B cell (primary cell): ENCODE measurements at regions not wholly inside any gene's neighbourhood (a gene's known extent, or its start where the extent isn't known, plus 50 kb on each side); places are given as distances from the start of the nearest gene placed in this dataset.

Experiments used
- ATAC-seq: fragments of 200-7000 bp; cut with Tn5 transposase; one replicate; pipeline ENCODE4 v1.10.0; 2021; ENCODE audit warnings: low read depth, mild to moderate bottlenecking, moderate number of reproducible peaks, moderate library complexity
- CTCF ChIA-PET: fragments of 350-600 bp; sonication (Branson Sonifier 250); formaldehyde crosslinking; loops from one replicate; lab custom pipeline; 2021; ENCODE audit warnings: antibody characterized with exemption, inconsistent platforms; lab: Charles Lee
- POLR2A ChIA-PET: fragments of 350-600 bp; sonication (Branson Sonifier 250); formaldehyde crosslinking; loops from one replicate; lab custom pipeline; 2021; ENCODE audit warnings: antibody characterized with exemption; lab: Charles Lee
- DNase-seq: peaks from one replicate; pipeline ENCODE4 v3.0.0; 2013
- H2AFZ ChIP-seq: 2 replicates; pipeline ENCODE4 v1.6.1; 2012; ENCODE audit warnings: mild to moderate bottlenecking, low read depth, low read length; ENCODE audit not compliant: insufficient read depth, poor library complexity, severe bottlenecking
- H3K27ac ChIP-seq, 2 donors: 1 replicate in 1 of 2; 2 replicates in 1 of 2; pipeline ENCODE4 v1.5.1; 2012 to 2013; ENCODE audit warnings: low read length in 2 of 2, mild to moderate bottlenecking in 2 of 2, moderate library complexity in 1 of 2
- H3K27me3 ChIP-seq, 4 experiments: fragments of 200-600 bp in 1 of 4; sonication (generic) in 1 of 4; replicated peaks in 1 of 4; 1 replicate in 2 of 4; 2 replicates in 2 of 4; pipeline versions ENCODE4 v1.6.1 to v1.7.0; 2013 to 2016; ENCODE audit warnings: low read length in 3 of 4, mild to moderate bottlenecking in 2 of 4, mixed read lengths in 1 of 4, moderate library complexity in 1 of 4; ENCODE audit not compliant: insufficient read depth in 4 of 4, control insufficient read depth in 3 of 4; ENCODE audit errors: control extremely low read depth in 1 of 4
- H3K36me3 ChIP-seq, 2 experiments: replicated peaks in 1 of 2; 1 replicate in 1 of 2; 2 replicates in 1 of 2; pipeline versions ENCODE4 v1.6.1 to v1.7.1; 2013; ENCODE audit warnings: low read length in 1 of 2; ENCODE audit not compliant: insufficient read depth in 2 of 2, control insufficient read depth in 1 of 2; ENCODE audit errors: control extremely low read depth in 1 of 2, extremely low read depth in 1 of 2
- H3K4me1 ChIP-seq, 2 donors: fragments of 200-600 bp in 1 of 2; sonication (generic) in 1 of 2; 1 replicate in 1 of 2; 2 replicates in 1 of 2; pipeline versions ENCODE4 v1.5.1 to v1.6.1; 2013 to 2017; ENCODE audit warnings: low read length in 2 of 2; ENCODE audit not compliant: control insufficient read depth in 2 of 2, insufficient read depth in 2 of 2
- H3K4me2 ChIP-seq: replicated peaks from 2 replicates; pipeline ENCODE3; 2012; ENCODE audit warnings: mild to moderate bottlenecking, low read depth, low read length; ENCODE audit not compliant: poor library complexity, severe bottlenecking
- H3K4me3 ChIP-seq, 5 experiments: fragments of 200-600 bp in 1 of 5; sonication (generic) in 1 of 5; 1 replicate in 3 of 5; 2 replicates in 2 of 5; pipeline versions ENCODE4 v1.5.1 to v1.7.0; 2011 to 2016; ENCODE audit warnings: low read length in 4 of 5, mild to moderate bottlenecking in 4 of 5, low read depth in 2 of 5, control low read depth in 1 of 5, moderate library complexity in 1 of 5; ENCODE audit not compliant: insufficient read depth in 1 of 5; ENCODE audit errors: control extremely low read depth in 1 of 5, extremely low read depth in 1 of 5
- H3K79me2 ChIP-seq: fragments of 200-600 bp; sonication (generic); one replicate; pipeline ENCODE4 v1.6.0; 2016; ENCODE audit warnings: low read length; ENCODE audit not compliant: control insufficient read depth, insufficient read depth
- H3K9ac ChIP-seq: fragments of 200-600 bp; sonication (generic); 2 replicates; pipeline ENCODE4 v1.6.1; 2017; ENCODE audit warnings: mild to moderate bottlenecking, low read length, moderate library complexity
- H3K9me3 ChIP-seq, 3 donors: one replicate each; pipeline versions ENCODE4 v1.6.1 to v1.7.1; 2013; ENCODE audit warnings: low read length in 2 of 3; ENCODE audit not compliant: control insufficient read depth in 2 of 3, insufficient read depth in 1 of 3; ENCODE audit errors: control extremely low read depth in 1 of 3
- H4K20me1 ChIP-seq: 2 replicates; pipeline ENCODE4 v1.6.0; 2012; ENCODE audit warnings: mild to moderate bottlenecking, low read length; ENCODE audit not compliant: insufficient read depth, control insufficient read depth, poor library complexity, severe bottlenecking
- H3K27ac Mint-ChIP-seq: one replicate; pipeline ENCODE4 v1.8.0; 2021; ENCODE audit warnings: mixed read lengths
- H3K27me3 Mint-ChIP-seq: one replicate; pipeline ENCODE4 v1.8.0; 2021; ENCODE audit warnings: mixed read lengths
- H3K4me1 Mint-ChIP-seq: one replicate; pipeline ENCODE4 v1.8.0; 2021; ENCODE audit warnings: mixed read lengths
- H3K4me3 Mint-ChIP-seq: one replicate; pipeline ENCODE4 v1.8.0; 2021; ENCODE audit warnings: mixed read lengths
- H3K9me3 Mint-ChIP-seq: one replicate; pipeline ENCODE4 v1.8.0; 2022; ENCODE audit warnings: mixed read lengths; ENCODE audit not compliant: insufficient read depth
- CTCF ChIP-seq: fragments of 200-600 bp; IDR thresholded peaks from one replicate; pipeline ENCODE4 v1.8.0; 2022; ENCODE audit warnings: antibody characterized with exemption, mild to moderate bottlenecking
- EZH2 ChIP-seq: IDR thresholded peaks from 2 replicates; pipeline ENCODE4 v1.6.1; 2012; ENCODE audit warnings: borderline replicate concordance, low read depth, mild to moderate bottlenecking, moderate library complexity, low read length; ENCODE audit not compliant: insufficient read depth, poor library complexity, severe bottlenecking
- WGBS: methylation state at CpG from one replicate; pipeline ENCODE4 v1.1.5; 2013; ENCODE audit warnings: missing lambda C conversion rate; ENCODE audit not compliant: insufficient coverage; 5-methylcytosine and 5-hydroxymethylcytosine counted together
- intact Hi-C: fragments of 100-400 bp; cut with micrococcal nuclease; formaldehyde crosslinking; loops from one replicate; pipeline ENCODE4 v1.10.0; 2022

- Histone ChIP-seq H3K4me1 (no peaks in the 10 kb centered on the region), H3K4me3 (no peak overlapping the region), H3K27me3 (no peaks in the 10 kb centered on the region), H3K9ac (no peak overlapping the region), H3K27ac (no peak overlapping the region), H3K36me3 (no peaks in the 10 kb centered on the region), H3K4me2 (no peak overlapping the region), H4K20me1 (no peaks in the 10 kb centered on the region), H3K79me2 (no peaks in the 10 kb centered on the region), H3K9me3 (no peaks in the 10 kb centered on the region), H2AFZ (no peak overlapping the region)
- Mint-ChIP-seq H3K27me3 (no peaks in the 10 kb centered on the region), H3K4me1 (no peaks in the 10 kb centered on the region), H3K27ac (no peak overlapping the region), H3K4me3 (no peak overlapping the region), H3K9me3 (peaks cover 5% of the 10 kb centered on the region)
- CTCF ChIA-PET: no interaction called here
- TF ChIP-seq CTCF (no peak), EZH2 (no peak)
- WGBS: no CpG with 5 or more reads among the region's 1 CpG
- intact Hi-C loops: no loop called here
- POLR2A ChIA-PET: no interaction called here
- DNase-seq (no peak), ATAC-seq (no peak)
Observed at GRCh38 chr2:123366239-123366837, 658.7 kb upstream of the CNTNAP5 start.

GRCh38 chr2:123370186-123370585, 654.9 kb upstream of the CNTNAP5 start:
- H3K9me3 ChIP-seq: no peaks in the 10 kb centered on the region
- H3K27ac Mint-ChIP-seq: no peak overlapping the region
- TF ChIP-seq CTCF (no peak), EZH2 (no peak)
- H3K4me1 Mint-ChIP-seq: no peaks in the 10 kb centered on the region
- H3K79me2 ChIP-seq: no peaks in the 10 kb centered on the region
- ChIA-PET POLR2A (no interaction called here), CTCF (no interaction called here)
- peaks cover 7% of the 10 kb centered on the region for H3K9me3 Mint-ChIP-seq
- no peak overlapping the region for H3K9ac ChIP-seq
- H2AFZ ChIP-seq: no peak overlapping the region
- H3K4me1 ChIP-seq: no peaks in the 10 kb centered on the region
- no peak overlapping the region for H3K27ac ChIP-seq
- ATAC-seq: no peak
- H3K36me3 ChIP-seq: no peaks in the 10 kb centered on the region
- H3K27me3 Mint-ChIP-seq: no peaks in the 10 kb centered on the region
- no peaks in the 10 kb centered on the region for H3K27me3 ChIP-seq
- intact Hi-C loops: no loop called here
- no peak for DNase-seq
- no peaks in the 10 kb centered on the region for H4K20me1 ChIP-seq
- H3K4me3 ChIP-seq: no peak overlapping the region
- no peak overlapping the region for H3K4me2 ChIP-seq
- no peak overlapping the region for H3K4me3 Mint-ChIP-seq
